GM23248 (cell line): ENCODE measurements at regions not wholly inside any gene's neighbourhood (a gene's known extent, or its start where the extent isn't known, plus 50 kb on each side); places are given as distances from the start of the nearest gene placed in this dataset.
"Not testable (repeated sequence)": the region's sequence is repeated elsewhere in the genome, so short reads cannot be mapped to it uniquely, and the experiment has no call there.

ENCODE experiments used
- EZH2 ChIP-seq: fragments of 200-600 bp; sonication (generic); IDR thresholded peaks from 2 replicates; pipeline ENCODE4 v1.6.1; 2018; ENCODE audit warnings: antibody characterized with exemption, mild to moderate bottlenecking; ENCODE audit not compliant: insufficient read depth, poor library complexity, severe bottlenecking
- EZH2phosphoT487 ChIP-seq: fragments of 200-600 bp; sonication (generic); IDR thresholded peaks from 2 replicates; pipeline ENCODE4 v1.6.1; 2018; ENCODE audit warnings: antibody characterized with exemption, moderate library complexity, mild to moderate bottlenecking, low read depth; ENCODE audit not compliant: insufficient read depth

DNA sequence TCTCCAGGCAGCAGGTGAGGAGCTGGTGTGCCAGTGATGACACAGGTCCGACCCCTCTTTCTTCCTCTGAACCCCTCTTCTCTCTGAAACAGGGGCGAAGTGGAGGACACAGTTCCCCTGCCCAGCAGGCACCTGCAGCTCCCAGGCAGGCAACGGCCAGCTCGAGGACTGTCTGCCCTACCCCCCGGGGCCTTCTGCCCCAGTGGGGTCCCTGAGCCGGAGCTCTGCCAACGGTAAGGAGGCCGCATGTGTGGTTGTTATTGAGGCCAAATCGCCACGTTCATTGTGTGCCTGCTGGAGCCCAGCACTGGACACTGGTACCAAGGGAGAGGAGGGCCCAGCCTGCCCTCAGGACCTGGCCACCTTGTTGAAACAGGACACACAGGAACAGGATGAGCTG is 119.3 kb upstream of the MTLN start:
- not testable (repeated sequence) for TF ChIP-seq EZH2, EZH2phosphoT487
